DMS153 treated with DMSO at 0.1 percent for 48 hours (cell line): ENCODE measurements at regions not wholly inside any gene's neighbourhood (a gene's known extent, or its start where the extent isn't known, plus 50 kb on each side); places are given as distances from the start of the nearest gene placed in this dataset.
"Not testable (repeated sequence)": the region's sequence is repeated elsewhere in the genome, so short reads cannot be mapped to it uniquely, and the experiment has no call there.

Experiments
- DNase-seq: peaks from one replicate; lab custom pipeline; 2025; ENCODE audit not compliant: unreplicated experiment; lab: John Stamatoyannopoulos, UW

GRCh38 chr15:98546329-98546728 is 102.0 kb upstream of the IGF1R start:
- no peak for DNase-seq

GRCh38 chr15:98547275-98547674 is 101.1 kb upstream of the IGF1R start:
- no peak for DNase-seq

GRCh38 chr15:98547741-98548138 is 100.6 kb upstream of the IGF1R start:
- DNase-seq: no peak

GRCh38 chr15:98548139-98548971 is 100.0 kb upstream of the IGF1R start:
- no peak for DNase-seq

- no peak for DNase-seq
Observed at GRCh38 chr15:98549003-98549402, 99.3 kb upstream of the IGF1R start.

GRCh38 chr15:98549741-98550140 is 98.6 kb upstream of the IGF1R start:
- DNase-seq: no peak

- not testable (repeated sequence) for DNase-seq
Observed at GRCh38 chr15:98550363-98550762, 98.0 kb upstream of the IGF1R start.

GRCh38 chr15:98551936-98552562 is 96.3 kb upstream of the IGF1R start:
- no peak for DNase-seq

GRCh38 chr15:98554272-98555172 is 93.8 kb upstream of the IGF1R start:
- no peak for DNase-seq

GRCh38 chr15:98555173-98555515 is 93.2 kb upstream of the IGF1R start:
- DNase-seq: no peak

- DNase-seq: no peak
Observed at GRCh38 chr15:98556321-98556720, 92.0 kb upstream of the IGF1R start.

- no peak for DNase-seq
Observed at GRCh38 chr15:98560338-98560737, 88.0 kb upstream of the IGF1R start.

- no peak for DNase-seq
Observed at GRCh38 chr15:98561169-98561941, 87.0 kb upstream of the IGF1R start.

- no peak for DNase-seq
Observed at GRCh38 chr15:98562331-98562937, 85.9 kb upstream of the IGF1R start.

GRCh38 chr15:98565566-98565965 is 82.8 kb upstream of the IGF1R start:
- DNase-seq: no peak

GRCh38 chr15:98567951-98568350 is 80.4 kb upstream of the IGF1R start:
- DNase-seq: no peak

- no peak for DNase-seq
Observed at GRCh38 chr15:98568382-98569017, 79.8 kb upstream of the IGF1R start.

- DNase-seq: no peak
Observed at GRCh38 chr15:98570119-98570518, 78.2 kb upstream of the IGF1R start.

- DNase-seq: no peak
Observed at GRCh38 chr15:98580572-98580971, 67.8 kb upstream of the IGF1R start.

- no peak for DNase-seq
Observed at GRCh38 chr15:98581715-98582114, 66.6 kb upstream of the IGF1R start.
